Stomach (tissue), 4 donors: ENCODE measurements at regions not wholly inside any gene's neighbourhood (a gene's known extent, or its start where the extent isn't known, plus 50 kb on each side); places are given as distances from the start of the nearest gene placed in this dataset.

ENCODE experiments used
- CTCF ChIP-seq, 7 experiments: fragments of 450-650 bp in 4 of 7; fragments of 200-600 bp in 3 of 7; sonication (generic) in 3 of 7; IDR thresholded peaks; one replicate each; pipeline ENCODE4 v1.5.1; 2016 to 2019; ENCODE audit warnings: antibody characterized with exemption in 7 of 7, control low read depth in 2 of 7, mild to moderate bottlenecking in 1 of 7
- POLR2A ChIP-seq, 4 donors: fragments of 450-650 bp; IDR thresholded peaks; one replicate each; pipeline ENCODE4 v1.6.1; 2016; ENCODE audit warnings: antibody characterized with exemption in 4 of 4, control low read depth in 2 of 4, mild to moderate bottlenecking in 1 of 4, moderate library complexity in 1 of 4

- no peak for TF ChIP-seq CTCF (IDR thresholded peaks at IDR 0.05)
- no peak for TF ChIP-seq POLR2A (IDR thresholded peaks at IDR 0.05)
These were observed 1435.3 kb downstream of the LRFN5 start for GRCh38 chr14:43041976-43042375.
